Fibroblast of pulmonary artery (primary cell): ENCODE measurements at regions not wholly inside any gene's neighbourhood (a gene's known extent, or its start where the extent isn't known, plus 50 kb on each side); places are given as distances from the start of the nearest gene placed in this dataset.

ENCODE experiments used
- DNase-seq: peaks from one replicate; pipeline ENCODE4 v3.0.0-alpha.2; 2010; ENCODE audit warnings: low read depth
- H3K4me3 ChIP-seq: replicated peaks from 2 replicates; pipeline ENCODE4 v1.5.1; 2011; ENCODE audit warnings: low read depth, mild to moderate bottlenecking, control low read depth, low read length, moderate library complexity
- CTCF ChIP-seq: IDR thresholded peaks from 2 replicates; pipeline ENCODE4 v1.5.1; 2011; ENCODE audit warnings: mild to moderate bottlenecking, control low read depth, low read length, inconsistent platforms; ENCODE audit errors: missing control alignments

- no peak overlapping the region for H3K4me3 ChIP-seq
- no peak for TF ChIP-seq CTCF
- DNase-seq = no peak
Measured at GRCh38 chr2:184119989-184120800, 478.1 kb upstream of the ZNF804A start.

DNA sequence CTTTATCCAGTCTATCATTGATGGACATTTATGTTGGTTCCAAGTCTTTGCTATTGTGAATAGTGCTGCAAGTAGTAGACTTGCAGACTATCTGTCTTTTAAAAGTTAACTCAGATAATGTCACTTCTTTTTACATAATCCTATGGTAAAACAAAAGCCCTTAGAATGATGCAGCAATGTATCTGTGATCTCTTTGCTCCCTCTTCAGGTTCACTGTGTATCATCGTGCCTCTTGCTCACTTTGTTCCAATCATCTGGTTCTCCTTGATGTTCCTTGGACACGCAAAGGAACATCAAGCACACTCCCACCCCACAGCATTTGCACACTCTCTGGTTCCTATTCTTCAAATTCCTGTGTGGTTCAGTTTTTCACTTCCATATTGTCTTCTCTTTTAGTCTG, 472.5 kb upstream of the ZNF804A start:
- TF ChIP-seq CTCF = no peak
- DNase-seq = no peak
- H3K4me3 ChIP-seq = no peak overlapping the region

- no peak for DNase-seq
- TF ChIP-seq CTCF = no peak
- H3K4me3 ChIP-seq = no peak overlapping the region
Measured at GRCh38 chr2:184129073-184129472, 469.3 kb upstream of the ZNF804A start.

- H3K4me3 ChIP-seq = no peak overlapping the region
- DNase-seq = no peak
- no peak for TF ChIP-seq CTCF
Measured at GRCh38 chr2:184137955-184138354, 460.4 kb upstream of the ZNF804A start.

- no peak for DNase-seq
- H3K4me3 ChIP-seq = no peak overlapping the region
- no peak for TF ChIP-seq CTCF
Measured at GRCh38 chr2:184141866-184142265, 456.5 kb upstream of the ZNF804A start.

DNA sequence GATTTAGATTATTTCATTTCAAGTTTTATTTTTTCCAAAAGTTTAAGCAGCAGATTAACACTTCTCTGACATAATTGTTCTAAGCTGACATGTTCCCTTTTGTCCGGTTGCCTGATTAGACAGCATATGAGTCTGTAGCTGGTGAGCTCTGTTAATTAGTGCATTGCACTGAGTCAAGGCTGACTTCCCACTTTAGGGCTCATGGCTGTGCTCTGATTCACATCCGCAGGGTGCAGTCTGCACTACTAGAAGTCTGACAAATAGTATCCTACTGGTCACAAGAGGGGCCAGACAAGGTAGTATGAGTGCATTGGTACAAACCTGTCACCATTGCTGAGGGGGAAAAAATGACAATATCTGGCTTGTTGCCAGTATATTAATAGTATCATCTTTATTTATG, 443.9 kb upstream of the ZNF804A start:
- DNase-seq = no peak
- H3K4me3 ChIP-seq = no peak overlapping the region
- TF ChIP-seq CTCF = no peak

DNA sequence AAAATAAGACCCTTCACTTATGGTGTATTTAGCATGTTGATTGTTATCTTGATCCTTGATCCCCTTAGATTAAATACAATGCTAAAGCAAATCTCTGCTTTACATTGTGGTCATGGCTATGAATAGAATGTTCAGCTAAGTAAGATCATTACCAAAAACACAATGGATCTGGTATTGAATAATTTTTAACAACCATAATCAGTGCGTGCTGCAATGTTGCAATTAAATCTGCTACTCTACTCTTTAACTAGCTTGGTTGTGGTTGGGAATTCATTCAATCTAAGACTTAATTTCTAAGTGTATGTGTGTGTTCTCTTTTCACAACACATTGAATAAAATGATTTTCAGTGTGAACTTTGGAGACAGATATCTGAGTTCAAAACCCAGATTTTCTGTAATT, 442.5 kb upstream of the ZNF804A start:
- no peak for TF ChIP-seq CTCF
- DNase-seq = no peak
- H3K4me3 ChIP-seq = no peak overlapping the region
